ENCODE measurements at regions not wholly inside any gene's neighbourhood (a gene's known extent, or its start where the extent isn't known, plus 50 kb on each side); places are given as distances from the start of the nearest gene placed in this dataset.

- TF ChIP-seq CTCF (conservative IDR thresholded peaks at IDR 0.05) (no peak), EZH2 (IDR thresholded peaks at IDR 0.05; ENCODE audit: low read depth) (no peak)
These were observed 1618.7 kb downstream of the AMY1C start for GRCh38 chr1:105368446-105368845.

Measured in PC-9 (cell line).